ENCODE measurements at regions not wholly inside any gene's neighbourhood (a gene's known extent, or its start where the extent isn't known, plus 50 kb on each side); places are given as distances from the start of the nearest gene placed in this dataset.

GRCh38 chr4:16991450-16991849 lies 93.0 kb upstream of the LDB2 start:
- H2AFZ ChIP-seq, result no peak overlapping the region
- H3K9me3 ChIP-seq (ENCODE audit: control insufficient read depth, low read length), result no peaks in the 10 kb centered on the region
- no peaks in the 10 kb centered on the region for H3K36me3 ChIP-seq (ENCODE audit: control insufficient read depth, insufficient read depth, low read length)
- no peak overlapping the region for H3K27ac ChIP-seq
- H3K4me1 ChIP-seq, result no peaks in the 10 kb centered on the region
- H3K4me2 ChIP-seq (ENCODE audit: low read length), result no peak overlapping the region
- H3K27me3 ChIP-seq (ENCODE audit: control insufficient read depth, insufficient read depth, low read length), result no peaks in the 10 kb centered on the region
- no peaks in the 10 kb centered on the region for H3K79me2 ChIP-seq
- H3K9ac ChIP-seq, result no peak overlapping the region
- H3K4me3 ChIP-seq (ENCODE audit: low read depth, low read length), result no peak overlapping the region
- TF ChIP-seq CTCF (IDR thresholded peaks at IDR 0.05), result no peak

- H3K4me1 ChIP-seq, result no peaks in the 10 kb centered on the region
- H3K9me3 ChIP-seq (ENCODE audit: control insufficient read depth, low read length), result no peaks in the 10 kb centered on the region
- no peak overlapping the region for H3K27ac ChIP-seq
- no peak overlapping the region for H3K9ac ChIP-seq
- TF ChIP-seq CTCF (IDR thresholded peaks at IDR 0.05), result no peak
- H2AFZ ChIP-seq, result no peak overlapping the region
- H3K4me3 ChIP-seq (ENCODE audit: low read depth, low read length), result no peak overlapping the region
- no peak overlapping the region for H3K4me2 ChIP-seq (ENCODE audit: low read length)
- no peaks in the 10 kb centered on the region for H3K36me3 ChIP-seq (ENCODE audit: control insufficient read depth, insufficient read depth, low read length)
- no peaks in the 10 kb centered on the region for H3K27me3 ChIP-seq (ENCODE audit: control insufficient read depth, insufficient read depth, low read length)
- H3K79me2 ChIP-seq, result no peaks in the 10 kb centered on the region
Measured at GRCh38 chr4:16989371-16989770, 90.9 kb upstream of the LDB2 start.

- H3K9me3 ChIP-seq (ENCODE audit: control insufficient read depth, low read length), result no peaks in the 10 kb centered on the region
- H3K9ac ChIP-seq, result no peak overlapping the region
- H2AFZ ChIP-seq, result no peak overlapping the region
- H3K4me1 ChIP-seq, result no peaks in the 10 kb centered on the region
- no peaks in the 10 kb centered on the region for H3K79me2 ChIP-seq
- H3K27me3 ChIP-seq (ENCODE audit: control insufficient read depth, insufficient read depth, low read length), result no peaks in the 10 kb centered on the region
- H3K4me3 ChIP-seq (ENCODE audit: low read depth, low read length), result no peak overlapping the region
- no peak overlapping the region for H3K27ac ChIP-seq
- H3K4me2 ChIP-seq (ENCODE audit: low read length), result no peak overlapping the region
- no peaks in the 10 kb centered on the region for H3K36me3 ChIP-seq (ENCODE audit: control insufficient read depth, insufficient read depth, low read length)
- TF ChIP-seq CTCF (IDR thresholded peaks at IDR 0.05), result no peak
Measured at GRCh38 chr4:16988814-16989213, 90.4 kb upstream of the LDB2 start.

GRCh38 chr4:16977081-16977480 lies 78.6 kb upstream of the LDB2 start:
- Histone ChIP-seq H3K27me3 (ENCODE audit: control insufficient read depth, insufficient read depth, low read length) (no peaks in the 10 kb centered on the region), H3K27ac (no peak overlapping the region), H3K9me3 (ENCODE audit: control insufficient read depth, low read length) (no peaks in the 10 kb centered on the region), H3K4me3 (ENCODE audit: low read depth, low read length) (no peak overlapping the region), H3K9ac (no peak overlapping the region), H3K79me2 (no peaks in the 10 kb centered on the region), H3K36me3 (ENCODE audit: control insufficient read depth, insufficient read depth, low read length) (no peaks in the 10 kb centered on the region), H3K4me2 (ENCODE audit: low read length) (no peak overlapping the region), H3K4me1 (no peaks in the 10 kb centered on the region), H2AFZ (no peak overlapping the region)
- no peak for TF ChIP-seq CTCF (IDR thresholded peaks at IDR 0.05)

GRCh38 chr4:16969696-16970135 lies 71.3 kb upstream of the LDB2 start:
- H3K79me2 ChIP-seq, result no peaks in the 10 kb centered on the region
- no peak for TF ChIP-seq CTCF (IDR thresholded peaks at IDR 0.05)
- no peak overlapping the region for H3K27ac ChIP-seq
- H3K27me3 ChIP-seq (ENCODE audit: control insufficient read depth, insufficient read depth, low read length), result no peaks in the 10 kb centered on the region
- no peak overlapping the region for H3K4me2 ChIP-seq (ENCODE audit: low read length)
- H3K9ac ChIP-seq, result no peak overlapping the region
- no peaks in the 10 kb centered on the region for H3K4me1 ChIP-seq
- no peak overlapping the region for H2AFZ ChIP-seq
- no peak overlapping the region for H3K4me3 ChIP-seq (ENCODE audit: low read depth, low read length)
- H3K9me3 ChIP-seq (ENCODE audit: control insufficient read depth, low read length), result no peaks in the 10 kb centered on the region
- no peaks in the 10 kb centered on the region for H3K36me3 ChIP-seq (ENCODE audit: control insufficient read depth, insufficient read depth, low read length)
